ENCODE measurements at regions not wholly inside any gene's neighbourhood (a gene's known extent, or its start where the extent isn't known, plus 50 kb on each side); places are given as distances from the start of the nearest gene placed in this dataset.

GRCh38 chr20:50401587-50402418 is 108.4 kb upstream of the PTPN1 start:
- WGBS, 2 experiments (ENCODE audit: insufficient coverage in 2 of 2): 89 to 92% methylated on average over 7 to 8 of the region's 9 CpGs
- Histone ChIP-seq H3K4me1 (ENCODE audit: control insufficient read depth, insufficient read depth, low read length, poor library complexity, severe bottlenecking) (peaks cover 9% of the 10 kb centered on the region), H3K27ac (ENCODE audit: low read depth, low read length, severe bottlenecking) (no peak overlapping the region), H3K36me3 (ENCODE audit: control insufficient read depth, insufficient read depth, low read length) (no peaks in the 10 kb centered on the region), H3K4me3 (ENCODE audit: extremely low read depth, insufficient read depth, low read length, poor library complexity, severe bottlenecking) (no peak overlapping the region), H3K9me3 (ENCODE audit: control insufficient read depth, low read length) (no peaks in the 10 kb centered on the region)

- no peaks in the 10 kb centered on the region for H3K36me3 ChIP-seq (ENCODE audit: control insufficient read depth, insufficient read depth, low read length)
- no peak overlapping the region for H3K4me3 ChIP-seq (ENCODE audit: extremely low read depth, insufficient read depth, low read length, poor library complexity, severe bottlenecking)
- WGBS, 2 experiments (ENCODE audit: insufficient coverage in 2 of 2): 86 to 88% methylated on average over 13 of the region's 13 CpGs
- no peaks in the 10 kb centered on the region for H3K9me3 ChIP-seq (ENCODE audit: control insufficient read depth, low read length)
- peaks cover 6% of the 10 kb centered on the region for H3K4me1 ChIP-seq (ENCODE audit: control insufficient read depth, insufficient read depth, low read length, poor library complexity, severe bottlenecking)
- H3K27ac ChIP-seq (ENCODE audit: low read depth, low read length, severe bottlenecking): no peak overlapping the region
These were observed 106.4 kb upstream of the PTPN1 start for GRCh38 chr20:50403565-50404418.

- 86 to 92% methylated on average over 4 of the region's 9 CpGs for WGBS, 2 experiments (ENCODE audit: insufficient coverage in 2 of 2)
- no peak overlapping the region for H3K4me3 ChIP-seq (ENCODE audit: extremely low read depth, insufficient read depth, low read length, poor library complexity, severe bottlenecking)
- H3K36me3 ChIP-seq (ENCODE audit: control insufficient read depth, insufficient read depth, low read length): no peaks in the 10 kb centered on the region
- no peaks in the 10 kb centered on the region for H3K9me3 ChIP-seq (ENCODE audit: control insufficient read depth, low read length)
- no peak overlapping the region for H3K27ac ChIP-seq (ENCODE audit: low read depth, low read length, severe bottlenecking)
- H3K4me1 ChIP-seq (ENCODE audit: control insufficient read depth, insufficient read depth, low read length, poor library complexity, severe bottlenecking): no peaks in the 10 kb centered on the region
These were observed 105.6 kb upstream of the PTPN1 start for GRCh38 chr20:50404419-50405234.

GRCh38 chr20:50405235-50405914 is 104.8 kb upstream of the PTPN1 start:
- Histone ChIP-seq H3K27ac (ENCODE audit: low read depth, low read length, severe bottlenecking) (no peak overlapping the region), H3K4me3 (ENCODE audit: extremely low read depth, insufficient read depth, low read length, poor library complexity, severe bottlenecking) (no peak overlapping the region), H3K4me1 (ENCODE audit: control insufficient read depth, insufficient read depth, low read length, poor library complexity, severe bottlenecking) (no peaks in the 10 kb centered on the region), H3K36me3 (ENCODE audit: control insufficient read depth, insufficient read depth, low read length) (no peaks in the 10 kb centered on the region), H3K9me3 (ENCODE audit: control insufficient read depth, low read length) (peaks cover 4% of the 10 kb centered on the region)
- WGBS, 2 experiments (ENCODE audit: insufficient coverage in 2 of 2): 80% methylated on average over 5 of the region's 10 CpGs; no CpG with 5 or more reads in 1 of the 2 experiments

- 90 to 97% methylated on average over 3 to 4 of the region's 6 CpGs for WGBS, 2 experiments (ENCODE audit: insufficient coverage in 2 of 2)
- no peaks in the 10 kb centered on the region for H3K36me3 ChIP-seq (ENCODE audit: control insufficient read depth, insufficient read depth, low read length)
- H3K9me3 ChIP-seq (ENCODE audit: control insufficient read depth, low read length): peaks cover 5% of the 10 kb centered on the region
- H3K27ac ChIP-seq (ENCODE audit: low read depth, low read length, severe bottlenecking): no peak overlapping the region
- no peaks in the 10 kb centered on the region for H3K4me1 ChIP-seq (ENCODE audit: control insufficient read depth, insufficient read depth, low read length, poor library complexity, severe bottlenecking)
- H3K4me3 ChIP-seq (ENCODE audit: extremely low read depth, insufficient read depth, low read length, poor library complexity, severe bottlenecking): no peak overlapping the region
These were observed 104.1 kb upstream of the PTPN1 start for GRCh38 chr20:50405915-50406609.

GRCh38 chr20:50406610-50407136 is 103.5 kb upstream of the PTPN1 start:
- no peak overlapping the region for H3K27ac ChIP-seq (ENCODE audit: low read depth, low read length, severe bottlenecking)
- no peaks in the 10 kb centered on the region for H3K4me1 ChIP-seq (ENCODE audit: control insufficient read depth, insufficient read depth, low read length, poor library complexity, severe bottlenecking)
- peaks cover 5% of the 10 kb centered on the region for H3K9me3 ChIP-seq (ENCODE audit: control insufficient read depth, low read length)
- no peaks in the 10 kb centered on the region for H3K36me3 ChIP-seq (ENCODE audit: control insufficient read depth, insufficient read depth, low read length)
- H3K4me3 ChIP-seq (ENCODE audit: extremely low read depth, insufficient read depth, low read length, poor library complexity, severe bottlenecking): no peak overlapping the region
- 92 to 96% methylated on average over 7 to 9 of the region's 9 CpGs for WGBS, 2 experiments (ENCODE audit: insufficient coverage in 2 of 2)

GRCh38 chr20:50408526-50409364 is 101.4 kb upstream of the PTPN1 start:
- Histone ChIP-seq H3K4me1 (ENCODE audit: control insufficient read depth, insufficient read depth, low read length, poor library complexity, severe bottlenecking) (no peaks in the 10 kb centered on the region), H3K4me3 (ENCODE audit: extremely low read depth, insufficient read depth, low read length, poor library complexity, severe bottlenecking) (no peak overlapping the region), H3K36me3 (ENCODE audit: control insufficient read depth, insufficient read depth, low read length) (no peaks in the 10 kb centered on the region), H3K9me3 (ENCODE audit: control insufficient read depth, low read length) (peaks cover 8% of the 10 kb centered on the region), H3K27ac (ENCODE audit: low read depth, low read length, severe bottlenecking) (no peak overlapping the region)
- 85 to 87% methylated on average over 12 to 13 of the region's 15 CpGs for WGBS, 2 experiments (ENCODE audit: insufficient coverage in 2 of 2)

GRCh38 chr20:50409495-50409894 is 100.7 kb upstream of the PTPN1 start:
- H3K36me3 ChIP-seq (ENCODE audit: control insufficient read depth, insufficient read depth, low read length): no peaks in the 10 kb centered on the region
- no peak overlapping the region for H3K27ac ChIP-seq (ENCODE audit: low read depth, low read length, severe bottlenecking)
- peaks cover 14% of the 10 kb centered on the region for H3K9me3 ChIP-seq (ENCODE audit: control insufficient read depth, low read length)
- no peak overlapping the region for H3K4me3 ChIP-seq (ENCODE audit: extremely low read depth, insufficient read depth, low read length, poor library complexity, severe bottlenecking)
- WGBS, 2 experiments (ENCODE audit: insufficient coverage in 2 of 2): 80% methylated on average over 1 of the region's 3 CpGs; no CpG with 5 or more reads in 1 of the 2 experiments
- H3K4me1 ChIP-seq (ENCODE audit: control insufficient read depth, insufficient read depth, low read length, poor library complexity, severe bottlenecking): no peaks in the 10 kb centered on the region

GRCh38 chr20:50410343-50410742 is 99.8 kb upstream of the PTPN1 start:
- Histone ChIP-seq H3K4me3 (ENCODE audit: extremely low read depth, insufficient read depth, low read length, poor library complexity, severe bottlenecking) (no peak overlapping the region), H3K27ac (ENCODE audit: low read depth, low read length, severe bottlenecking) (no peak overlapping the region)
- WGBS, 2 experiments (ENCODE audit: insufficient coverage in 2 of 2): 94 to 98% methylated on average over 4 of the region's 7 CpGs

More at GRCh38 chr20:50410343-50410742, 99.8 kb upstream of the PTPN1 start:
- Histone ChIP-seq H3K9me3 (ENCODE audit: control insufficient read depth, low read length) (peaks cover 14% of the 10 kb centered on the region), H3K4me1 (ENCODE audit: control insufficient read depth, insufficient read depth, low read length, poor library complexity, severe bottlenecking) (peaks cover 4% of the 10 kb centered on the region), H3K36me3 (ENCODE audit: control insufficient read depth, insufficient read depth, low read length) (no peaks in the 10 kb centered on the region)
